Body of pancreas (tissue), 4 donors: ENCODE measurements at regions not wholly inside any gene's neighbourhood (a gene's known extent, or its start where the extent isn't known, plus 50 kb on each side); places are given as distances from the start of the nearest gene placed in this dataset.
"Not testable (repeated sequence)": the region's sequence is repeated elsewhere in the genome, so short reads cannot be mapped to it uniquely, and the experiment has no call there.

Source experiments
- ATAC-seq: fragments of 150-250 bp; one replicate; pipeline ENCODE4 v1.9.1; 2016
- DNase-seq, 4 donors: peaks; one replicate each; pipeline ENCODE4 v3.0.0-alpha.2; 2019
- H3K27ac ChIP-seq, 4 donors: fragments of 200-600 bp; sonication (generic); 1 replicate in 3 of 4; 2 replicates in 1 of 4; pipeline versions ENCODE4 v1.5.1 to v1.6.1; 2016 to 2019; ENCODE audit warnings: mild to moderate bottlenecking in 1 of 4, mixed read lengths in 1 of 4, moderate library complexity in 1 of 4
- H3K27me3 ChIP-seq, 2 donors: fragments of 200-600 bp; sonication (generic); one replicate each; pipeline ENCODE4 v1.6.0; 2016; ENCODE audit warnings: mild to moderate bottlenecking in 1 of 2
- H3K36me3 ChIP-seq, 2 donors: fragments of 200-600 bp; sonication (generic); replicated peaks in 1 of 2; 2 replicates each; pipeline ENCODE4 v1.5.1; 2016; ENCODE audit warnings: low read depth in 2 of 2; ENCODE audit not compliant: insufficient read depth in 1 of 2
- H3K4me1 ChIP-seq: fragments of 200-600 bp; sonication (generic); one replicate; pipeline ENCODE4 v1.6.0; 2016
- H3K4me3 ChIP-seq, 2 donors: fragments of 200-600 bp; sonication (generic); 1 replicate in 1 of 2; 2 replicates in 1 of 2; pipeline ENCODE4 v1.5.1; 2016 to 2019
- H3K9me3 ChIP-seq, 3 donors: fragments of 200-600 bp; sonication (generic); 1 replicate in 2 of 3; 2 replicates in 1 of 3; pipeline ENCODE4 v1.5.1; 2016
- CTCF ChIP-seq, 7 experiments: fragments of 450-650 bp in 4 of 7; fragments of 200-600 bp in 3 of 7; sonication (generic) in 3 of 7; IDR thresholded peaks; one replicate each; pipeline ENCODE4 v1.5.1; 2016 to 2019; ENCODE audit warnings: antibody characterized with exemption in 7 of 7
- POLR2A ChIP-seq, 3 donors: fragments of 450-650 bp; IDR thresholded peaks; one replicate each; pipeline ENCODE4 v1.6.1; 2016; ENCODE audit warnings: antibody characterized with exemption in 3 of 3, mild to moderate bottlenecking in 2 of 3
- WGBS, 2 donors: methylation state at CpG; one replicate each; pipeline ENCODE4 v1.1.5; 2017; 5-methylcytosine and 5-hydroxymethylcytosine counted together
- intact Hi-C: fragments of 100-400 bp; cut with DNase I; formaldehyde crosslinking; loops from one replicate; pipeline ENCODE4 v1.15.1; 2023

GRCh38 chr4:26238778-26239679 lies 81.8 kb upstream of the RBPJ start:
- no peaks in the 10 kb centered on the region for H3K27me3 ChIP-seq
- no peaks in the 10 kb centered on the region for H3K36me3 ChIP-seq
- peak in 1 of 4 donors; percentile 22 for DNase-seq
- peak overlapping the region in 1 of 4 donors; percentile 21 for H3K27ac ChIP-seq
- H3K9me3 ChIP-seq, result no peaks in the 10 kb centered on the region
- no peak for TF ChIP-seq CTCF (IDR thresholded peaks at IDR 0.05)
- no peak for TF ChIP-seq POLR2A (IDR thresholded peaks at IDR 0.05)
- WGBS, 2 donors, result 53 to 64% methylated on average over 12 of the region's 12 CpGs
- ATAC-seq, result no peak
- peaks cover 6% of the 10 kb centered on the region for H3K4me1 ChIP-seq
- intact Hi-C loops, result no loop called here
- no peak overlapping the region for H3K4me3 ChIP-seq

- H3K4me1 ChIP-seq, result peaks cover 6% of the 10 kb centered on the region
- no peaks in the 10 kb centered on the region for H3K36me3 ChIP-seq
- H3K9me3 ChIP-seq, result no peaks in the 10 kb centered on the region
- H3K27me3 ChIP-seq, result no peaks in the 10 kb centered on the region
- H3K4me3 ChIP-seq, result no peak overlapping the region
- TF ChIP-seq CTCF (IDR thresholded peaks at IDR 0.05), result no peak
- no peak for TF ChIP-seq POLR2A (IDR thresholded peaks at IDR 0.05)
- ATAC-seq (no peak), DNase-seq (no peak)
- 80 to 91% methylated on average over 5 of the region's 5 CpGs for WGBS, 2 donors
- intact Hi-C loops, result no loop called here
- no peak overlapping the region for H3K27ac ChIP-seq
These were observed 81.0 kb upstream of the RBPJ start for GRCh38 chr4:26239801-26240200.

- DNase-seq, result no peak
- ATAC-seq, result no peak
- no peak overlapping the region for H3K27ac ChIP-seq
- no peak overlapping the region for H3K4me3 ChIP-seq
- H3K4me1 ChIP-seq, result no peaks in the 10 kb centered on the region
- 85 to 88% methylated on average over 4 of the region's 4 CpGs for WGBS, 2 donors
- intact Hi-C loops, result no loop called here
- H3K9me3 ChIP-seq, result no peaks in the 10 kb centered on the region
- no peaks in the 10 kb centered on the region for H3K36me3 ChIP-seq
- no peaks in the 10 kb centered on the region for H3K27me3 ChIP-seq
- no peak for TF ChIP-seq POLR2A (IDR thresholded peaks at IDR 0.05)
- no peak for TF ChIP-seq CTCF (IDR thresholded peaks at IDR 0.05)
These were observed 79.6 kb upstream of the RBPJ start for GRCh38 chr4:26241179-26241578.

- no peaks in the 10 kb centered on the region for H3K4me1 ChIP-seq
These were observed 78.4 kb upstream of the RBPJ start for GRCh38 chr4:26242451-26242850.

GRCh38 chr4:26244138-26244537 lies 76.7 kb upstream of the RBPJ start:
- H3K36me3 ChIP-seq, result not testable (repeated sequence)

More at GRCh38 chr4:26242451-26242850, 78.4 kb upstream of the RBPJ start:
- ATAC-seq (no peak), DNase-seq (no peak)
- intact Hi-C loops, result no loop called here
- Histone ChIP-seq H3K4me3 (no peak overlapping the region), H3K36me3 (no peaks in the 10 kb centered on the region), H3K27me3 (no peaks in the 10 kb centered on the region), H3K9me3 (no peaks in the 10 kb centered on the region), H3K27ac (no peak overlapping the region)
- TF ChIP-seq CTCF (IDR thresholded peaks at IDR 0.05) (no peak), POLR2A (IDR thresholded peaks at IDR 0.05) (no peak)

More at GRCh38 chr4:26244138-26244537, 76.7 kb upstream of the RBPJ start:
- H3K27ac ChIP-seq, H3K4me1 ChIP-seq, H3K4me3 ChIP-seq, ATAC-seq, DNase-seq, H3K9me3 ChIP-seq, intact Hi-C loops, H3K27me3 ChIP-seq: not testable (repeated sequence)
- WGBS, 2 donors, result 0% methylated on average over 1 of the region's 1 CpG
